Rectal smooth muscle tissue (tissue), 1 donor: ENCODE measurements at regions not wholly inside any gene's neighbourhood (a gene's known extent, or its start where the extent isn't known, plus 50 kb on each side); places are given as distances from the start of the nearest gene placed in this dataset.

Experiments
- H3K27ac ChIP-seq: one replicate; pipeline ENCODE4 v1.7.0; 2013; ENCODE audit warnings: low read depth, low read length, inconsistent platforms
- H3K27me3 ChIP-seq: one replicate; pipeline ENCODE4 v1.7.0; 2013; ENCODE audit warnings: low read length; ENCODE audit not compliant: control insufficient read depth, insufficient read depth
- H3K36me3 ChIP-seq: one replicate; pipeline ENCODE4 v1.7.0; 2013; ENCODE audit warnings: low read length; ENCODE audit not compliant: control insufficient read depth, insufficient read depth
- H3K4me1 ChIP-seq: one replicate; pipeline ENCODE4 v1.7.0; 2013; ENCODE audit warnings: low read length; ENCODE audit not compliant: control insufficient read depth, insufficient read depth
- H3K4me3 ChIP-seq: one replicate; pipeline ENCODE4 v1.7.0; 2013; ENCODE audit warnings: low read length
- H3K9ac ChIP-seq: one replicate; pipeline ENCODE4 v1.7.0; 2013; ENCODE audit warnings: low read length

DNA sequence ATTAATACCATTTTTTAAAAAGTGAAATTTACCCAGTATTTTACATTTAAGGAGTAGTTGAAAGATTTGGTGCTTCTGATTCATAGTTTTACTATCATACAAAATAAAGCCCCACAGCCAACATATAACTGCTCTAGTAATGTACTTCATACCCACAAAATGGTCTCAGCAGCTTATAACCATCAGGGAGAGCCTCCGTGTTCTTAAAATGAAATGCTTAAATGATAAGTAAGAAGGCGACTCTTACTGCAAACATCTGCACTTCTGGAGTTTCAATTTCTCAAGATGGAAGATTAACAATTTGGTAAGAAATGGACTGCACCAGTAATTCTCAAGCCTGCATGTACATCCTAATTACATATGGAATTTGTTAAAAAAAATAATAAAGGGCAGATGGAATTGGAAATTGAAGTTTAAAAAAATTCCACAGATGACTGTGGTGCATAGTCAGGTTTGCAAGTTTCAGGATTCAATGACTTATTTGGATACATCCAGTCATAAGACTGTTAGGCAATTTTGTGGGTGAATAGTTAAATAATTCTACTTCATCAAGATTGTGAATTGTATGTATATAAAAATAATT is 461.0 kb downstream of the KIF20B start:
- Histone ChIP-seq H3K36me3 (no peaks in the 10 kb centered on the region), H3K27ac (no peak overlapping the region), H3K4me3 (no peak overlapping the region)

GRCh38 chr10:90167174-90168064 is 466.0 kb downstream of the KIF20B start:
- H3K27ac ChIP-seq = no peak overlapping the region
- no peaks in the 10 kb centered on the region for H3K27me3 ChIP-seq
- H3K36me3 ChIP-seq = no peaks in the 10 kb centered on the region
- no peak overlapping the region for H3K9ac ChIP-seq
- H3K4me3 ChIP-seq = no peak overlapping the region
- H3K4me1 ChIP-seq = no peaks in the 10 kb centered on the region

More for the DNA sequence above, 461.0 kb downstream of the KIF20B start:
- H3K4me1 ChIP-seq = no peaks in the 10 kb centered on the region
- no peak overlapping the region for H3K9ac ChIP-seq
- no peaks in the 10 kb centered on the region for H3K27me3 ChIP-seq

GRCh38 chr10:90168244-90168643 is 466.9 kb downstream of the KIF20B start:
- no peaks in the 10 kb centered on the region for H3K36me3 ChIP-seq
- H3K4me1 ChIP-seq = no peaks in the 10 kb centered on the region
- H3K4me3 ChIP-seq = no peak overlapping the region
- H3K9ac ChIP-seq = no peak overlapping the region
- no peak overlapping the region for H3K27ac ChIP-seq
- H3K27me3 ChIP-seq = no peaks in the 10 kb centered on the region

DNA sequence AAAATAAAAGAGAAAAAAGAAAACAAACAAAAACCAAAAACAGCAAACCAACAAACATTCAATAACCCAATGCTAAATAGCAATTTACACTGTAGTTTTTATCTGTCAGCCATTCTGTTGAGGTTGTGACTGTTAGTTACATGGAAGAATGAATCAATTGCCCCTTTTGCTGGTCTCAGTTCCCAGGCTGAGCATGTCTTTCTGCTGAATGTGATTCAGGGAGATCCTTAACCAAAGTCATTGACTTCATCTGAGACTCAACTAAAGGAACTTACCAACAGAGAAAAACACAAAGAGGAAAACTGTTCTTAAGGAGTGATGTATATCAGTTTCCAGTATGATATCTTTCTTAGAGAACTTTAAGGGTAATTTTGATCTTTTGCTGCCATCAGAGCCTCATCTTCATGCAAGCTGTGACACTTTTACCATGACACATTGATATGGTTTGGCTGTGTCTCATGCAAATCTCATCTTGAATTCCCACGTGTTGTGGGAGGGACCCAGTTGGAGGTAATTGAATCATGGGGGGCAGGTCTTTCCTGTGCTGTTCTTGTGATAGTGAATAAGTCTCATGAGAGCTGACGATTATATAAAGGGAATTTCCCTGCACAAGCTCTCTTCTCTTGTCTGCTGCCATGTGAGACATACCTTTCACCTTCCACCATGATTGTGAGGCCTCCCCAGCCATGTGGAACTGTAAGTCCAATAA is 469.8 kb downstream of the KIF20B start:
- H3K4me1 ChIP-seq = no peaks in the 10 kb centered on the region
- H3K36me3 ChIP-seq = no peaks in the 10 kb centered on the region
- no peak overlapping the region for H3K9ac ChIP-seq
- H3K4me3 ChIP-seq = no peak overlapping the region
- no peak overlapping the region for H3K27ac ChIP-seq
- no peaks in the 10 kb centered on the region for H3K27me3 ChIP-seq

- Histone ChIP-seq H3K27me3 (no peaks in the 10 kb centered on the region), H3K9ac (no peak overlapping the region), H3K27ac (no peak overlapping the region), H3K4me3 (no peak overlapping the region), H3K36me3 (no peaks in the 10 kb centered on the region), H3K4me1 (no peaks in the 10 kb centered on the region)
These were observed 473.1 kb downstream of the KIF20B start for GRCh38 chr10:90174531-90174930.

DNA sequence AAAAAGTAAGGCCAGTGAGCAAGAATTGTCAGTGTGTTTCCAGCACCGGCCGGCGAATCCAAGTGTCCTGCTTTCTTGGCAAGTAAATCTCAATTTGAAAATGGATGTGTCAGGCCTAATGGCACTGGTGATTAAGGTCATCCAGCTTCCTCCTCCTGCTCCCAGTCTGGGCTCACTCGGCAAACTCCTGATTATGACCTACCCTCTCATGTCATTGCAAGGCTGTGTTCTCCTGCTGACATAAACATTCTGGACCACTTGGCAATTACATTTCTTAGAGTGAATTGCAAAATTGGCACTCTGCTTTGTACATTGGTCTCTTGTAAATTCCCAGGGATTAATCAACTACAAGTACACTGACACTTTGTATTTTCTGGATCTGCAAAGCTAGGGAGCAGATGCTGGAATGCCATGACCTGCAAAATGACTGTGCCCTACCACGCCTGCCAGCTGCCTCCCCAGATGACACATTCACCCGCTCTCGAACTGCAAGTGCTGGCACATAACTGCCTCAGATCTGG is 473.8 kb downstream of the KIF20B start:
- Histone ChIP-seq H3K4me1 (no peaks in the 10 kb centered on the region), H3K36me3 (no peaks in the 10 kb centered on the region), H3K9ac (no peak overlapping the region), H3K27ac (no peak overlapping the region), H3K27me3 (no peaks in the 10 kb centered on the region), H3K4me3 (no peak overlapping the region)

- H3K4me3 ChIP-seq = no peak overlapping the region
- no peaks in the 10 kb centered on the region for H3K4me1 ChIP-seq
- no peak overlapping the region for H3K9ac ChIP-seq
- H3K27ac ChIP-seq = no peak overlapping the region
- no peaks in the 10 kb centered on the region for H3K36me3 ChIP-seq
- no peaks in the 10 kb centered on the region for H3K27me3 ChIP-seq
These were observed 478.5 kb downstream of the KIF20B start for GRCh38 chr10:90179696-90180407.

- H3K27ac ChIP-seq = no peak overlapping the region
- no peaks in the 10 kb centered on the region for H3K4me1 ChIP-seq
- no peak overlapping the region for H3K9ac ChIP-seq
- no peaks in the 10 kb centered on the region for H3K27me3 ChIP-seq
- H3K4me3 ChIP-seq = no peak overlapping the region
- H3K36me3 ChIP-seq = no peaks in the 10 kb centered on the region
These were observed 479.7 kb downstream of the KIF20B start for GRCh38 chr10:90180886-90181691.

GRCh38 chr10:90192825-90193224 is 491.4 kb downstream of the KIF20B start:
- H3K27me3 ChIP-seq = no peaks in the 10 kb centered on the region
- H3K9ac ChIP-seq = no peak overlapping the region
- no peak overlapping the region for H3K27ac ChIP-seq
- H3K36me3 ChIP-seq = no peaks in the 10 kb centered on the region
- no peak overlapping the region for H3K4me3 ChIP-seq
- no peaks in the 10 kb centered on the region for H3K4me1 ChIP-seq

DNA sequence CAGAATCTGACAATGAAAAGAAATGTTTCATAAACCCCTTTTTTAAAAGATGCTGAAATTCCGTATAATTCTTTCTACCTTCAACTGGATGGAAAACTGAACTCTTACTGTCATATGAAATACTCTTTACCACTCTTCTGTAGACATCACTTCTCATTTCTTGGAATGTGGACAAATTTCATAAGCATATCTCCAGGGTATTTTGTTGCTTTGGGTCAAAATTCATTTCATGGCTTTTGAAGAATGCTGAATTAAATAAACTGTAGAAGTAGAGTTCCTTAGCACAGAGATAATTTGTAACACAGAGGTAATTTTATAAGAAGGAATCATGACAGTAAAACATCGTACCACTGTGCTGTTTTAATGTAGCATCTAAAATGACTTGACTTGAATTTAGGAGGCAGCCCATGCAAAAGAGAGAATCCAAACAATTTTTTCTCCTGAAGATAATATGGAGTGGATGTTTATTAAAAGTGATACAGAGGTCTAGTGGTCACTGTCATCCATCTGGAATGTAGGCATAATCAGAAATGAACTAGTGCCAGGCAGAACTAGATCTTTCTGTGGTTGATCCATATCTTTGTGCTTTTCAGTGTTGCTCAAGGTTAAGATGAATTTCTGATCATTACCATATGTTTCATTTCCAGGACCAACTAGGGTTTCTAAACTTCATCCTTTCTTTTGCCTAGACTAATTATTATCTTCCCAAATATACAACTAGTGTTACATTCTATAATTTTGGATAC is 492.0 kb downstream of the KIF20B start:
- Histone ChIP-seq H3K36me3 (no peaks in the 10 kb centered on the region), H3K9ac (no peak overlapping the region), H3K4me1 (no peaks in the 10 kb centered on the region), H3K4me3 (no peak overlapping the region), H3K27ac (no peak overlapping the region), H3K27me3 (no peaks in the 10 kb centered on the region)

DNA sequence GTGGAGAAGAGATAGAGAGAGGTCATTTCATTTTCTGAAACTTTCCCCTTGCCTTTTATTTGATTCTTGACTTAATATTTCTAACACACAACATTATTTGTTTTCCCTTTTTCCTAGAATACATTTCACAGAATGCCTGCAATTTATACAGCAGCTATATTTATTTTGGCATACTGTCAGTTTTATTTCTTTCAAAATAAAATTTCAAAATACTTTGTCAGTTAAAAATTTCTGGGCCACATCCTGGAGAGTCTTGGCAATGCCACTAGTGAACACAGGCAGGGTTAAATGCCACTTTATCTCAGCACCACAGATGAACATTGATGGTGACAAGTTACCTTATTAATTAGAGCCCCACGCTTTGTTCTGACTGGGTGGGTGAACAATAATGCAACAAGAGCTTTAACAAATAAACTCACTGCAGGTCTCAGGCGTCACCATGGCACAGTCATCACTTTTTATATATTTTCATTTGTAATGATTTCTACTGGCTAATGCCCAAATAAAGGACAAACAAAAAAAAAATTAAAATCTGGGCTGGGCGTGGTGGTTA is 494.0 kb downstream of the KIF20B start:
- Histone ChIP-seq H3K27ac (no peak overlapping the region), H3K9ac (no peak overlapping the region), H3K27me3 (no peaks in the 10 kb centered on the region), H3K4me3 (no peak overlapping the region), H3K4me1 (no peaks in the 10 kb centered on the region), H3K36me3 (no peaks in the 10 kb centered on the region)
